Neuron (in vitro differentiated cells): ENCODE measurements at regions not wholly inside any gene's neighbourhood (a gene's known extent, or its start where the extent isn't known, plus 50 kb on each side); places are given as distances from the start of the nearest gene placed in this dataset.
A peak's percentile ranks its signal among the peaks of the same experiment; 100 is the strongest.

Source experiments
- H2AFZ ChIP-seq: one replicate; pipeline ENCODE4 v1.6.1; 2013; ENCODE audit warnings: low read depth, mild to moderate bottlenecking, inconsistent platforms, low read length, moderate library complexity
- H3K27me3 ChIP-seq: one replicate; pipeline ENCODE4 v1.6.1; 2013; ENCODE audit warnings: low read length; ENCODE audit not compliant: insufficient read depth
- H3K36me3 ChIP-seq: one replicate; pipeline ENCODE4 v1.6.1; 2013; ENCODE audit warnings: low read length; ENCODE audit not compliant: insufficient read depth
- H3K4me1 ChIP-seq: one replicate; pipeline ENCODE4 v1.6.1; 2013; ENCODE audit warnings: low read length; ENCODE audit not compliant: insufficient read depth
- H3K4me3 ChIP-seq: 2 replicates; pipeline ENCODE4 v1.5.1; 2013; ENCODE audit warnings: mild to moderate bottlenecking, low read length, moderate library complexity
- H3K9me3 ChIP-seq: one replicate; pipeline ENCODE4 v1.6.1; 2013; ENCODE audit warnings: low read length

GRCh38 chr13:105634059-105634458 lies 901.4 kb downstream of the EFNB2 start:
- Histone ChIP-seq H3K36me3 (no peaks in the 10 kb centered on the region), H3K27me3 (no peaks in the 10 kb centered on the region), H3K9me3 (no peaks in the 10 kb centered on the region), H3K4me1 (no peaks in the 10 kb centered on the region), H3K4me3 (no peak overlapping the region), H2AFZ (no peak overlapping the region)

GRCh38 chr13:105630431-105630830 lies 905.0 kb downstream of the EFNB2 start:
- no peak overlapping the region for H2AFZ ChIP-seq
- no peaks in the 10 kb centered on the region for H3K36me3 ChIP-seq
- no peaks in the 10 kb centered on the region for H3K4me1 ChIP-seq

DNA sequence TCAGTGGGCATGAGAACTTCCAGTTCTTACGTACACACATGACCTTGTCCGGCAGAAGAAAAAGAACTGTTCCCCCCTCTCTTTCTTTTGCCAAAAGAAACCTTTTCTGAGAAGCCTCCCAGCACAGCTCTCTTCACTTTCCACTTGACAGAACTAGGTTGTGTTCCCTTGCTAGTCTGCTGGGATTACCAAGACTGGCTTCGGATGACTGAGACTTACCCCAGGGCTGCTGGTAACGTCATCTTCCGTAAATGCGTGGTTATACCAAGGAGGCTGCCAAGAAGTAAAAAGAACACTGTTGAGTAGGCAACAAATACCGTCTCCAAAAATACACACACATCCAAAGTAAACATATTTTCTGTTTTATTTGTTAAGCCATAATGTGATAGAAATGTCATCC lies 908.2 kb downstream of the EFNB2 start:
- no peaks in the 10 kb centered on the region for H3K27me3 ChIP-seq
- no peaks in the 10 kb centered on the region for H3K4me1 ChIP-seq
- no peaks in the 10 kb centered on the region for H3K36me3 ChIP-seq
- no peak overlapping the region for H3K4me3 ChIP-seq
- no peaks in the 10 kb centered on the region for H3K9me3 ChIP-seq
- H2AFZ ChIP-seq, result no peak overlapping the region

More at GRCh38 chr13:105630431-105630830, 905.0 kb downstream of the EFNB2 start:
- Histone ChIP-seq H3K4me3 (no peak overlapping the region), H3K27me3 (no peaks in the 10 kb centered on the region), H3K9me3 (no peaks in the 10 kb centered on the region)

DNA sequence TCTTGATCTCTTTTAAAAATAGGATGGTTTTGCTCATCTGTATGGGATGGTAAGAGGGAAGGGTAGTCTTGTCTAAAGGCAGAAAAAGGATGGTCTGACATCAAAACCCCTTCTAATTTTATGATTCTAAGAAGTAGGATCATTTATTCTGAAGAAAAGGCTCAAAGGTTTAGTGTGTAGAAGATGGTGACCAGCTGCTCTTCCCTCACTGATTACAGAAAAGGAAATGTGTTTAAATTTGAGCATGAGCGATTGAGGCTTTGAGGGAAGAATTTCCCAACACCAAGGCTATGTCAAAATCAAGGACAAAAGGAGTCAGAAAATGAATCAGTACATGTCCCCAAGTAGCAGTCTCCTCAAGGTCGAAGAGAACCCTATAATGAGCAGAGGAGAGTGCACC lies 909.8 kb downstream of the EFNB2 start:
- Histone ChIP-seq H3K4me3 (no peak overlapping the region), H3K27me3 (no peaks in the 10 kb centered on the region), H3K4me1 (no peaks in the 10 kb centered on the region), H3K9me3 (no peaks in the 10 kb centered on the region), H3K36me3 (no peaks in the 10 kb centered on the region), H2AFZ (peak overlapping the region; percentile 32)

GRCh38 chr13:105616333-105617075 lies 919.0 kb downstream of the EFNB2 start:
- Histone ChIP-seq H3K4me3 (no peak overlapping the region), H3K27me3 (no peaks in the 10 kb centered on the region), H3K36me3 (no peaks in the 10 kb centered on the region), H2AFZ (no peak overlapping the region), H3K9me3 (no peaks in the 10 kb centered on the region), H3K4me1 (peaks cover 7% of the 10 kb centered on the region)

DNA sequence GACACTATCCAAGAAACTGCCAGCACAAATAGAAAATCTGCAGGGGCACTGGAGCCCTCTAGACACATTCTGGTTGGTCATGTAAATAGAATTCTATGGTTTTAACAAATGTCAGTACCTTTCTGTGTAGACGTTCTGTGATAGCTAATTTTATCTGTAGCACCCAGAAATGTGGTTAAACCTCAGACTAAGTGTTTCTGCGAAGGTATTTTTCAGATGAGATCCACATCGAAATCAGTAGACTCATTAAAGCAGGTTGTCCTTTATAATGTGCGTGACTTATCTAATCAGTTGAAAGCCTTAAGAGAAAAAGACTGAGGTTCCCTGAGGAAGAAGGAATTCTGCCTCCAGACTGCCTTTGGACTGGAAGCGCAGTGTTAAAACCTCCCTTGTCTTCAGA lies 922.9 kb downstream of the EFNB2 start:
- H3K4me1 ChIP-seq, result peaks cover 15% of the 10 kb centered on the region
- no peaks in the 10 kb centered on the region for H3K36me3 ChIP-seq
- H2AFZ ChIP-seq, result no peak overlapping the region
- H3K9me3 ChIP-seq, result no peaks in the 10 kb centered on the region
- no peak overlapping the region for H3K4me3 ChIP-seq
- H3K27me3 ChIP-seq, result no peaks in the 10 kb centered on the region

- Histone ChIP-seq H3K4me1 (peaks cover 15% of the 10 kb centered on the region), H3K4me3 (no peak overlapping the region), H3K36me3 (no peaks in the 10 kb centered on the region), H3K27me3 (no peaks in the 10 kb centered on the region), H2AFZ (peak overlapping the region; percentile 70), H3K9me3 (no peaks in the 10 kb centered on the region)
Observed at GRCh38 chr13:105611424-105611823, 924.0 kb downstream of the EFNB2 start.

GRCh38 chr13:105608104-105608503 lies 927.4 kb downstream of the EFNB2 start:
- H3K4me3 ChIP-seq, result no peak overlapping the region
- no peak overlapping the region for H2AFZ ChIP-seq
- no peaks in the 10 kb centered on the region for H3K9me3 ChIP-seq
- no peaks in the 10 kb centered on the region for H3K27me3 ChIP-seq
- H3K36me3 ChIP-seq, result no peaks in the 10 kb centered on the region
- peaks cover 15% of the 10 kb centered on the region for H3K4me1 ChIP-seq

- Histone ChIP-seq H3K27me3 (no peaks in the 10 kb centered on the region), H3K36me3 (no peaks in the 10 kb centered on the region), H3K9me3 (no peaks in the 10 kb centered on the region), H2AFZ (no peak overlapping the region), H3K4me3 (no peak overlapping the region), H3K4me1 (peaks cover 15% of the 10 kb centered on the region)
Observed at GRCh38 chr13:105607426-105607825, 928.0 kb downstream of the EFNB2 start.

DNA sequence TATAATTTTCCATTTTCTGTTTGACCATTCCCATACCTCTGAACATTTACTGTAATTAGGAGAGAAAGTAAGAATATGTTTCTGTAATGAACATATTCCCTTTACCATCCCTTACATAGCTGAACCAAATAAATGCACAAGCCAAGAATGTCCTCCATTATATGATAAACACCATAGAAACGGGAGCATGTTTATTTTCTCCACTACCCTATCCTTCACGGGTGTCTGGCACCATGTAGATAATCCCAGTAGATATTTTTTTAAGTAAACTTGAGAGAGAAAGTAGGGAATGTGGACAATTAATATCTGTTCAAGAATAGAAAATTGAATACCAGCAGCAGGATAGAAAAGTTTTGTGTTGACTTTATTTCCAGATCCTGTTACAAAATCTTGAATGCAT lies 928.4 kb downstream of the EFNB2 start:
- Histone ChIP-seq H3K36me3 (no peaks in the 10 kb centered on the region), H3K9me3 (no peaks in the 10 kb centered on the region), H3K4me3 (no peak overlapping the region), H3K4me1 (peaks cover 13% of the 10 kb centered on the region), H2AFZ (no peak overlapping the region), H3K27me3 (no peaks in the 10 kb centered on the region)

DNA sequence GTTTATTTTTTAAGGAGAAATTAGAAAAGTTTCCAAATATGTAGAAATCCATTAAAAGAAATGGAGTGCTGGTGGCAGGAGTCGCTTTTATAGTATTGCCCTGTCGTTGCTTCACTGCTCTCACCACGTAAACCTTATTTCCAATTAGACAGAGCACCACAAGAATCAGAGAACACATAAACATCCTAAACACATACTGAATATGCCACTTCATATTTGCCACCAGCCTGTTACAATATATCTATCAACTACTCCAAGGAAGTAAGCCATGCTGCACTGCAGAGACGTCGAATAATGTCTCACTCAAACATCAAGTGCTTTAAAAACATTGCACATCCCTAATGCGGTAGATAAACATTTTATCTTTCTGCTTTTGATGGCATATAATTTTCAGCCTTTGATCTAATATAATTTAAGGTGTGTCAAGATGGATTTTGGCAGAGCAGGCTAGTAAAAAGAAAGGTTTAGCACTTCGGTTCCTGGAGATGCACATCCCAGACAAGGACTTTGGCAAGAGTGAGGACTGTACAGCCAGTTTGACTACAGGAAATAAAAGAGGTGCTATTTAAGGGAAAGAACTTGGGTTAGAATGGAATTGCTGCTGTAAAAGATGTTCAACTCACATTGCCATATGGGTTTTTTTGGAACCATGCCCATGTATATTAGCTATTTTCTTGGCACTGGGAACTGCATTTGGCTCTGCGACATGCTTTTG lies 932.3 kb downstream of the EFNB2 start:
- H3K4me1 ChIP-seq, result no peaks in the 10 kb centered on the region
- no peaks in the 10 kb centered on the region for H3K27me3 ChIP-seq
- H3K4me3 ChIP-seq, result no peak overlapping the region
- no peaks in the 10 kb centered on the region for H3K9me3 ChIP-seq
- H2AFZ ChIP-seq, result no peak overlapping the region
- no peaks in the 10 kb centered on the region for H3K36me3 ChIP-seq

DNA sequence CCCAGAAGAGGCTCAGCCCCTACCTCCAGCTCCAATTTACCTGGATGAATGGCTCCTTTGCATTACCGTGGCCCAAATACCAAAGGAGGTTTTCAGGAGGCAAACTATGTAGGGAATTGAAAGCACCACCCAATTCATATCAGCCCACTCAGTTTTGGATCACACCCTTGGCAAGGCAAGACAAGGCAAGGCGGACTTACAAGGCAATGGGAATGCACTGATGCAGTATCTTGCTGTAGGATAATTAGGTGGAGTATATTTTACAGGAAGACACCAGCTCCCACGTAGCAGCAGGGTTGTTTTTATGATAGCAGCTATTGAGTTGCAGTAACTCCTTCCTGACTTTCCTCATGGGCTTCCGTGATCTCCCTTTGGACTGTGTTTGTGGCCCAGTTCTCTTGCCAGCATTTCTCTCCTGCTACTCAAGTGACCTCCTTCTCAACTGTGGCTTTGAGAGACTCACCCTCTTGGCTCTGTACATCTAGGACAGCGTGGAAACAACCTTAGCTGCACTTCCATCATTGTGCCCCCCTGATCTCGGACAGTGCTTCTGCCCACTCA lies 935.9 kb downstream of the EFNB2 start:
- Histone ChIP-seq H2AFZ (no peak overlapping the region), H3K27me3 (no peaks in the 10 kb centered on the region), H3K4me3 (no peak overlapping the region), H3K4me1 (no peaks in the 10 kb centered on the region), H3K36me3 (no peaks in the 10 kb centered on the region), H3K9me3 (no peaks in the 10 kb centered on the region)

DNA sequence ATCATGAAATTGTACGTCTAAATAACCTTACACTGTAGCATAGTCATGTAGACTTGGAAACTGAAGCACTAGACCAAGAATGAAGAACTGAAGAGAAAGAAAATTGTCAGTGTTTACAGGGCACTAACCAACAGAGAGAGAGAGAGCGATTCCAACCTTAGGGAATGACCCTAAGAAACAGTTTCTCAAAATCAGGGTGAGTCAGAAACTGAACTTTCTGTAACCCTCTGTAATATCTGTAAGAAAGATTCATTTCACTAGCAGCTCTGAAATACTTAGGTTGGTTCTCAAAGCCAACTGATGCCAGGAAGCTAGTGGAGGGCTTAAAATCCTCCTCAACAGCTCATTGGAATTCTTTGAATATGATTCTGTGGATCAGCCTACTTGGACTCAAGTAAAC lies 936.9 kb downstream of the EFNB2 start:
- Histone ChIP-seq H3K27me3 (no peaks in the 10 kb centered on the region), H3K4me1 (no peaks in the 10 kb centered on the region), H3K9me3 (no peaks in the 10 kb centered on the region), H2AFZ (peak overlapping the region; percentile 4), H3K36me3 (no peaks in the 10 kb centered on the region), H3K4me3 (no peak overlapping the region)
